MV-4-11 (cell line): ENCODE measurements at regions not wholly inside any gene's neighbourhood (a gene's known extent, or its start where the extent isn't known, plus 50 kb on each side); places are given as distances from the start of the nearest gene placed in this dataset.

Source experiments
- DNase-seq: peaks from one replicate; lab custom pipeline; 2025; lab: John Stamatoyannopoulos, UW

DNA sequence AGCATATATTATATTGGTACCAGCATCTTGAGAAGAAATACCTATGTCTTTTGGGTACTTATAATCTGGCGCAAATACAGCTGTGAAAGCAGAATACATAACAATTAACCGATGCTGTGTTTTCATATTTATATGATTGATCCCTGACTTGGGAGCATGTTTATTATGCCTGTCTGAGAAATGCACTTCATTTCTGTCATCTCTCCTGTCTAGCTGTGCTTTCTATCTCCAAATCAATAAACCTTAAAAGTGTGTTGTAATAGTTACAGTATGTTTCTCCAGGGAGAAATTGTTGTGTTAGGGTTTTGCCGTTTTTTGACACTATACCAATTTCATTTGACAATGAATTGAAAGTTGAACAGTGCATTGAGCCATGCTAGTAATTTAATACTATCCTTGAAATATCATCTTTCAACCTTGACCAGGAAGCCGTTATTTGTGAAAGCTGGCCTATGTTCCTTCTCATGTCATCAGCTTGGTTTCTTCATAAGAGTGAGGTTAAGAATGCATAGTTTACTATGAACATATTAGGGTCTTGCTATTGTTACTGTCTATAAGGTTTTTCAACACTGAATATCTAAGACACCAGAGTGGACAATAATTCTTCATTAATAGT lies 206.2 kb upstream of the PCDH18 start:
- no peak for DNase-seq

DNA sequence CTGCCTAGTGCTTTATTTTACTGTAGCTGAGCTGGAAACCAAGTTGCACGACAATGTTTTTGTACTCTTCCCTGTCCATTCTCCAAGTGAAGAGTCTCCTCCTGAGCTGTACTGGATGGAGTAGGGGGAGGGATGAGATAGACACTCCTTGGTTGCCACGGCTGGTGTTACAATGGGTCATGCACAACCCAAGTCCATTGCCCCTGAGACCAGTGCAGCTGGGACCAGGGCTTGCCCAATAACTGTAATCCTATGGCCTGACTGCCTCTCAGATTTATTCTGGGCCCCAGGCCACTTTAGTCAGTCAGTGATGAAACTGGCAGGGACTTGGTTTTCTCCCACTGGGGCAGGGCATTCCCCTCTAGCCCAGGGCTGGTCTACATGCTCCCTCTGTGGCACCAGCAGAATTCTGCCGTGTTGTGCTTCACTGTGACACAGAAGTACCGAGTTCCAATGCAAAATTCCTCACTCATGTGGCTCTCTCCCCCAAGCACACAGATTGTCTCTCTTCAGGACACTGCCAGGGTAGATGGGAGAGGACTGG lies 203.3 kb upstream of the PCDH18 start:
- DNase-seq: no peak

DNA sequence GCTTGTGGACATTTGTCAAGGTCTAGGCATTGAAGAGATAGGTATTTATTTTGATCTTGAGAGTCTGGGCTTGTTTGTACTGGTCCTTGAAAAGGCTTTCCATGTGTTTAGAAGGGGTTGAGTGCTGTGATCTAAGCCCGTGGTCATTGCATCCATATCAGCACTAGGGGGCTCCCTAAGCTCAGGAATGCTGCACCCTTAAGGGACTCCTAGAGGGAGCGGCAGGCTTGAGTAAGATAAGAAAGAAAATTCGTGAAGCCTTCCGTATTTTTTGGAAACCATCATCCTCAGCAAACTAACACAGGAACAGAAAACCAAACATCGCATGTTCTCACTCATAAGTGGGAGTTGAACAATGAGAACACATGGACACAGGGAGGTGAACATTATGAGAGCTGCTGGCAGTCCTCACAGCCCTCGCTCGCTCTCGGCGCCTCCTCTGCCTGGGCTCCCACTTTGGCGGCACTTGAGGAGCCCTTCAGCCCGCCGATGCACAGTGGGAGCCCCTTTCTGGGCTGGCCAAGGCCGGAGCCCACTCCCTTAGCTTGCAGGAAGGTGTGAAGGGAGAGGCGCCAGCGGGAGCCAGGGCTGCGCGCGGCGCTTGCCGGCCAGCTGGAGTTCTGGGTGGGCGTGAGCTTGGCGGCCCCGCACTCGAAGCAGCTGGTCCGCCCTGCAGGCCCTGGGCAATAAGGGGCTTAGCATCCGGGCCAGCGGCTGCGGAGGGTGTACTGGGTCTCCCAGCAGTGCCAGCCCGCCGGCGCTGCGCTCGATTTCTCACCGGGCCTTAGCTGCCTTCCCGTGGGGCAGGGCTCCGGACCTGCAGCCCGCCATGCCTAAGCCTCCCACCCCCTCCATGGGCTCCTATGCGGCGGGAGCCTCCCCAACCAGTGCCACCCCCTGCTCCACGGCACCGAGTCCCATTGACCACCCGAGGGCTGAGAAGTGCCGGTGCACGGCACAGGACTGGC lies 201.2 kb upstream of the PCDH18 start:
- DNase-seq: peak; percentile 27

DNA sequence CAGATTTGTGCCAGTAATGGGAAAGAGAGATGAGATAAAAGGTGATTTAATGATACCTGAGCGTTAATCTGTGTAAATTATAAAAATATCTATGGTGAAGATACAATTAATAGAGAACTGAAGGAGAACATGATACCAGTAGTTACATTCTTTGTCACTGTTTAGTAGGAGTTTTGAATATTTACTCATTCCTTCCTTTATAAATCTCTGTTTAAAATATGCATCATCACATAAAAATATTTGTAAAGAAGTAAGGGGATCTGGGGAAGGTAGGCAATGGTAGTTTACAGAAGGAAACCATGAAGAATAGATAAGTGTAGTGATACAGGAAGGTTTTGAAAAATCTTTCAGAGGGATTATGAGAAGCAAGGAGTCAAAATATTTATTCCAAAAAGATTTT lies 190.6 kb upstream of the PCDH18 start:
- no peak for DNase-seq

DNA sequence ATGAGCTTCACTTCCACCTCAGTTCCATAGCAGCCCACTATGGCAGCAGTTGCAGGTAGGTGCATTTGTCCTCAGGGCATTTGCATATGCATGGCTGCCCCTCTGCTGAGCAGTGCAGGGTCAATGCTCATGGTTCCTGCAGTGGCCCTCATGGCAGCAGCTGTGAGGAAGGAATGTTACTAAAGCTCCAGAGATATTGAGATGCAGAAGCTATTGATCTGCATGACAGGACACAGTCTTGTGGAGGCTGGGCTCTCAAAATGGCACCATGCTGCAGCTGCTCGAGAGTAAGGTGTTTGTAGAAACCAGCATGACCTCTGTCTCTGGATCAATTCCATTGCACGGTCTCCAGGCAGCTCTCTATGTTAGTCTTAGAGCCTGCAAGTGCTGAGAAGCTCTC lies 179.2 kb upstream of the PCDH18 start:
- DNase-seq: no peak

DNA sequence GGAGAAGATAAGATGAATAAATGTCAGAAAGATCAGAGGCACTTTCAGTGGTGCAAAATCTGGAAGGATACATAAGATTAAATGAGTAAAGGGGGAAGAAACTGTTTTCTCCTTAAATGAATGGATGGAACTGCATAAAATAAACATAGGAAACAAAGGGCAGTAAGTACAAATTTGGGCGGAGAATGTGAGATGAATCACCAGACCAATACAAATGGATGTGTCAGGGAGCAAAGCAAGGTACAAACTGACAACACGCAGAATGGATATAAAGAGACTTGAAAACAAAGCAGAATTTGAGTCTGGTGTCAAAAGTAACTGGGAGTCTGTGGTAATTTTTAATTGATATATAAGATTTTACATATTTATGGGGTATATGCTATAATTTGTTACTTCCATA lies 175.3 kb upstream of the PCDH18 start:
- DNase-seq: no peak

DNA sequence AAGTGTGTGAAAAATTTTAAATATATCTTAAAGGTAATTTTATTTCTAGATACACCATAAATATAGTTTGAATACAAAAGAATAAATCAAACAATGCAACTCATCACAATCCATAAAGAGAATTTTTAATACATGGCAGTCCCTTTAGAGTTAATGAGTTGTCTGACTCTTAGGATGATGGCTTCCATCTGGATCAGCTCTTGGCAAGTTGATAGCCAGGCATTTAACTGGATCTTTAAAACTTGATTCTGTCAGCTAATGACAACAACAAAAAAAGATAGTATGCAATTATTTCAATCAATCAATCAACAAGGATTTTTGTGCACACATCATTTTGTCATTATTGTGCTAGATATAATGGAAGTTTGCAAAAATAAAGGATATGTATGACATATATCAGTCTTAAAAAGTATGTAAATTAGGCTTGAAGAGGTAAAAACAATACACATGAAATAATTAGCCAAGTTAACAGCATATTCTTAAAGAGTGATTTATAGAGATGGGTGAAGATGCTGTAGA lies 174.9 kb upstream of the PCDH18 start:
- DNase-seq: no peak

DNA sequence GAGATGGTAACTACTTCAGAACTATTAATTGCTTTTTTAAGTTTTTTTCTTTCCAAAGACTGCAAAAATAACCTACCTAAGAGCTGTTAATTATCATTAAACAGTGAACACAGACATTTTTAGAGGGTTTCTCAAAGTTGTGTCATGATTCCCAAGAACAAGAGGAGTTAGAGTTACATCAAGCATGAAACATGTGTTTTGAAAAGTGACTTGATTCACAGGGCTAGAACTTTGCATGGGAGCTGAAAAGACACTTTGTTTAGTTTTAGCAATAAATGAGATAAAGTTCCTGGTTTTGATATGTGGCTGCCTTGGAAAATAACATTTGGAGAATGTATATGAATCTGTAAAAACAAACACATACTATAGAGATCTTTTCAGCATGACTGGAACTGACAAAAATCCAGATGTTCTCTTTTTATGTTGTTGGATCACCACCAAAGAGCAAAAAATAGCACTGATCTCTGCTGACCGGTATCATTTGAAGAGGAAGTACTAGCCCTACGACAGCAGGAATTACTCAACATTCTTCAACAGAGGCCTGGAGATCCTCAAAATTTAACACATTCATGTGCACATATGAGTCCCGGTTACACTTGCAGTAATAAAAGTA lies 173.0 kb upstream of the PCDH18 start:
- peak; percentile 95 for DNase-seq

DNA sequence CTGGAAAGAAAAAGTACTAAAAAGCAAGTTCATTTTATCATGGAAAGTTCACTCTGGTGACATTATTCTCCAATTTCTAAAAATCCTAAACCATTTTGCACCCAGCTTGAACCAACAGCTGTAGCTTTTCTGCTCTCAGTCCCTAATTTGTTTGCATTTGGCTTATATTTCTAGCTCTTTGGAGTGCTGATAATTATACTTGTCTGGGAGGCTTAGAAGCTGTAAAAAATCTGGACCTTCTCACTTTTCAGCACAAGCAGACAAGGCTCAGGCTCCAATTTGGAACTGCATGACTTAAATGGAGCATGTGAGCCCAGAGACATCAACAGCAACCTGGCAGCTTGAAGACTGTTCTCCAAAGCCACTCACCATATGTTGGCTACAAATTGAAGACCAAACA lies 170.9 kb upstream of the PCDH18 start:
- no peak for DNase-seq

DNA sequence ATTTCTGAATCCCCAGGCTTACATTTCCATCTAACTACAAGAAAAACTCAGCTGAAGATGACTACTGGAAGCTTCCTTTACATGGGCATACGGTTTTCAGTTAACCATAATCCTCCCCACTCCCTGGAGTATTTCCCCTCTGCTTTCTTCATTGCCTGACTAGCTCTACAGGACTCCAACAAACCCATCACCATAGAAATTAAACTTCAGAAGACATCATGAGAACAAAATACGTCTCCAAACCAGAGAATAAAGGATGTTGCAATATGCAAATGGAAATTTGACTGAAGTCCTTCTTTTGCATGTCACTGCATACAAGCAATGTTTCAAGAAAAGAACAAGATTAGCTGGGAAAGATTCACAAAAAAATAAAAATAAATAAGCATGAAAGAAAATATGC lies 170.2 kb upstream of the PCDH18 start:
- peak; percentile 10 for DNase-seq

DNA sequence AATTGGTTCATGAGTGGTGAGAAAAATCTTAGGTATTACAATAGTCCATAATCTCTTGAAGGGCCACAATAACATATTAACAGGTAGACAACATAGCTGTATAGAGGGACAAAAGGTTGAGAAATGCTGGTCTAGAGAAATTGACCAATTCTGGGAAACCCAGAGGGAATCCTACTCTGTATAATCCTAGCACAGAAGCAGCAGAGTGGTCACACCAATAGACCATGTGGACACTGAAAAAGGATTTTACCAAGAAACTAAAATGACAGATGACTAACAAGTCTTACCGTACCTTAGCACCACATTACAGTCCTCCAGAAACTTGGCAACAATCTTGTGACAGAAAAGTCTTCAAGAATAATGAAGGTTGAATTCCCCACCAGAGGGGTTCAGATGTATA lies 169.1 kb upstream of the PCDH18 start:
- no peak for DNase-seq

DNA sequence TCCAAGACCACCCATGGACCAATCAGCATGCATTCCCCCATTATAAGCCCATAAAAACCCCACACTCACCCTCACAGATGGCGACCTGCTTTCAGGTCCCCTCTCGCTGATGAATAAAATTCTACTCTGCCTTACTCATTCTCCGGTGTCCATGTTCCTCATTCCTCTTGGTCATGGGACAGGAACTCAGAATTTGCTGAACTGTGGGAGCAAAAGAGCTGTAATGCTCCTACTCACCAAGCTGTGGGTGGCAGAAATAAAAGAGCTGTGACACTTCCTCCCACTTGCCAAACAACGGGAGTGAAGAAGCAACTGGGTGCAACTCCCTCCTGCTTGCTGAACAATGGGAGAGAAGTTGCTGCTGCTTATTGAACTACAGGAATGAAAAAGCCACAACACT lies 168.5 kb upstream of the PCDH18 start:
- peak; percentile 26 for DNase-seq

DNA sequence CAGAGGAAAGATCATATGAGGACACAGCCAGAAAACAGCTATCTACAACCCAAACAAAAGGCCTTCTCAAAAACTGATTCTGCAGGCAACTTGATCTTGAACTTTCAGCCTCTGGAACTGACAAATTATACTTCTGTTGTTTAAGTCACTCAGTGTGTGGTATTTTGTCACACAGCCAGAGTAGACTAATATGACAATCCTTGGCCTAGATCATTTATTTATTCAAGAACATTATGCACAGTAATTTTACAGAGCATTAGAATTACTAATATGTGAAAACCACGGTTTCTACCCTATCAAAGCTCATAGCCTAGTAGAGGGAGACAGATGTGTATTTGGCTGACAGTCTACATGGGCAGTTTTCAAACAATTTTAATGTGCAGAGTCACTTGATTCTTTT lies 167.8 kb upstream of the PCDH18 start:
- no peak for DNase-seq

DNA sequence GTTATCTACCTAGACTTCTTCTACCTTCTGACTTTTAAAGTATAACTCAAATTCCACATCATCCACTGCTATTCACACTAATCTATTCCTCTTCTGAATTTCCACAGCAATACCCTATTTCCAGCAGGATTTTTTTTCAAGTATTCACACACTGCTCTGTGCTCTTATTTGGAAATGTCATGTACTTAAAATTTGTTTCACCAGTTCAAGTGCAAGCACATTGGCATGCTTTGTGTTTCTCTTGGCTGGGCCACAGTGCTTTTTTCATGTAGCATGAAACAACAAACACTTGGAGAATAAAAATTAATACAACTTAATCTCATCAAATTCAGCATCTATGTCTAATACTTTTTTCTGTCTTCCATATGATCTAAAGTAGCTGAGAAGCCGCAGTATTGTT lies 161.8 kb upstream of the PCDH18 start:
- DNase-seq: no peak

DNA sequence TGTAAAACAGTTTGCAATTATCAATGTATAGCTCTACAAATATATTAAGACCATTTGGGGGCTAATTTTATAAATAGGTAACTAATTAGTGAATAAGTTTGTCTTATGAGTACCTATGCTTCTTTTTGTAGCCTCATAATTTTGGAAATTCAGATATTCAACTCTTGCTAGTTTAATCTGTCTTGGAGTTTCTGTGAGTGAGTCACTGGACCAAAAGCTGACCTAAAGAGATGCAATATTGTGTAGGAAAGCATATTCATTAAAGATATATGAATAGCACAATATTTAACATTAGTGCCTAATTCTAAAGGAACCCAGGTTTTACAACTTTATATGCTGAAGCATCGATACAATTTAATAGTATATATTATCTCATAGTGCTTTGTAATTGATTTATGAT lies 161.3 kb upstream of the PCDH18 start:
- no peak for DNase-seq

DNA sequence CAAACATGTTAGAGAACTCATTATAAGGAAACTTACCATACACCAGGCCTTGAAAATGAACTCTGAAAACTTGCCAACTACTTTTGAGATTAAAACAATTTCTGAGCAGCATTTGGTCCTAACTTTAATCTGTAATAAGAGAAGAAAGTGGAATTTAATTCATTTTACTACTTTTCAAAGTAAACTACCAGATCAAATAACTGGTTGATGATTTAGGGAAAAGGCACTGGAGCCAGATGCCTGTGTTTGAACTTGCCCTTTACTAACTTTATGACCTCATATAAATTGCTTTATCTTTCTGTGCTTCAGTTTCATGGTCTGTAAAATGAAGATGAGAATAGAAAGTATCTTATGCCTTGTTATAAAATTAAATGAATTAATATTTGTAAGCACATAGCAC lies 159.9 kb upstream of the PCDH18 start:
- no peak for DNase-seq

DNA sequence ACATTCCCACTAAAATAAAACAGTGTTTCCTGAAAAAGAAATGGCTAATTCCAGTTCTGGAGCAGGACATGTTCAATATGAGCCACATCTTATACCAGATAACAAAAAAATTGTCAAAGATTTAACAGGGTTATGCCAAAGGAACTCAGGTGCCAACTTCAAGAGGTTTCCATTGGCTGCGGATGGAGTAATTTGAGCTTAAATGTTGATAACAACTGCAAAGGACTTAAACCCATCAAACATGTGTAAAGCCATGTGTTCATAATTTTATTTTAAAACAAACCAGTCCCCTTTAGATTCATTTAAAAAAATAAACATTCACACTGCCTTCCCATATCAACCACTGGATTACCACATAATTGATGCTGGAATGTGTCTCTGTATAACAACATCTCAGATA lies 156.4 kb upstream of the PCDH18 start:
- DNase-seq: no peak

DNA sequence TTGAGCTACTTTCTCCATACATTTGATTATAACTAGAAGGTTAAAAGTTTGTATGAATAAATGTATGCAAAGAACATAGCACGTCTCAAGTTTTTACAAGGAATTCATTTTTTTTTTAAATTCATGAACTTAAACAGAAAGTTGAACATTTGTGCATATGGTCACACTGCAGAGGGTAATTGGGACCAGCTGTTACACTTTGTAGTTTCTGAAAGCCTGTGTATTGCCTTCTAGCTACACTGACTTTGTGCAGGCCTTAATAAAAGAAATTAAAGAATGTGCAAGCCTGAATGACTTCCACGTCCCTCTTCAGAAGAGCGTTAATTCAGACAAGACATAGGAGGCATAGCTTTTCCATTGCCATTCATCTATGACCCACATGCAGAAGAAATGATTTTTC lies 153.1 kb upstream of the PCDH18 start:
- DNase-seq: no peak

DNA sequence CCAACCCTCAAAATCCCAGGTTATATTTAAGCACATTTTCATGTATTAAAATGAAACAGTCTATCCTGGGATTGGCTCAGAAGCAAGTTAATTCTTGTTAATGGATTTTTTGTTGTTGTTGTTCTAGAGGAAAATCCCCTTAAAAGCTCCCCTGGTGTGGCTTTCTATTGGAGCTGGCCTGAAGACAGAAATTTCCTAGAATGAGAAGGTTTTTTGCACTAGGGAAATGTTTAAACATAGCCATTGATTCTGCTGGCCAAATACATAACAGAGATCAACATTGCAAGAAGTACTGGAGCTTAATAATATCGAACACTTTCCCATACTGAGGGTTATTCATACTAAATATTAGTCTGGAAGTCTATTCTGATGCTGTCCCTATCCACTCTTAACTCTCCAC lies 148.8 kb upstream of the PCDH18 start:
- no peak for DNase-seq

DNA sequence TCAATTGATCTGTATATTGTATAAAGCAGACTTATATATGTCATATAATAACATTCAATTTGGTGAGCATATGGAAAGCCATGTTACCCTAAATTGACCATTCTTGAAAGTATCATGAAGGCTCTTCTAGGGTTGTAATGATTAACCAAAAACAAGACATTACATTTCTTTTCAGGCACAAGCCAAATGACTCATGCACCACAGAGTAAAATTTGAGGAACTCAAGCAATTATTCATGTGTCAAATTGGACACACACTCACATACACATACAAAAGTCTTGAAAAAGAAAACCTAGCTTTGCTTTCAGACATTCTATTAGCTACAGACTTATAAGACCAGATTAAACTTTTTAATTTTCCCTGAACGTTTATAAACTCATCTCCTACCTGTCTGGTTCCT lies 146.5 kb upstream of the PCDH18 start:
- peak; percentile 86 for DNase-seq

DNA sequence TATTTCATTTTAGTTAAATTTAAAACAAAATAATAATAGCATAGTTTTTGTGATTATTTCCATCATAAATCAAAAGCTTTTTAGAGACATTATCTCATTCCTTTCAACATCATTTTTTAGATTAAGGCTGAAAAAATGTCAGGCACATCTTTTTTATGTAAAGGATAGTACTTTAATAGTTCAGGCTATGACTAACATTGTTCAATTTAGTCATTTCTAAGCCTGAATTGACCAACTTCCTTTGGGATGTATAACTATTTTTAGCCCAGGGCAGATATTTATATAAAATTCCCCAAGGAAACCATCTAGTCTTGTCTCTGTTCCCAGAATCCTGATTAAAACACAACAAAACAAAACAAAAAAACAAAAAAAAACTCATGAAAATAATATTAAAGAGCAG lies 145.6 kb upstream of the PCDH18 start:
- no peak for DNase-seq

DNA sequence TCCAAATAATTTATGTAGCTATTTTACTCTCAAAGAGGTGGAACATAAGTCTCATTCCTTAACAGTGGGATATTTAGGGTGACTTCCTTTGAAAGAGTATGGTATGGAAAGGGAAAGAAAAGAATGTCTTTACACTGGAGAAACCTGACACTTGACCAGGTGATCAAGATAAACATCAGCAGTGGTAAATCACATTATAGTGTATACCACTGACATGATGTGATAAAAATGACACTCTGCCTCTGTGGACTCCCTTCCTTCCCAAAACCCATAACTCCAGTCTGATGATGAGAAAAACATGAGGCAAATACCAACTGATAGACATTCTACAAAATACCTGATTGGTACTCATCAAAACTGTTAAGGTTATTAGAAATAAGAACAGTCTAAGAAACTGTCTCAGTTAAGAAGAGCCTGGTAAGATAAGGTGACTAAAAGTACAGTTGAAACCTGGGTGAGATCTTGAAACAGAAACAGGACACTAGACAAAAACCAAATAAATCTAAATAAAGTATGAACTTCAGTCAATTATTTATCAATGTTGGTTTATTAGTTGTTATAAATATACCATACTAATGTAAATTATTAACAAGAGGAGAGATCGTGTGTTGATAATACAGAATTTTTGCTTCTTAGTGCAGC lies 144.2 kb upstream of the PCDH18 start:
- no peak for DNase-seq
